ENCODE measurements at regions not wholly inside any gene's neighbourhood (a gene's known extent, or its start where the extent isn't known, plus 50 kb on each side); places are given as distances from the start of the nearest gene placed in this dataset.

GRCh38 chr15:77821959-77822256, 189.2 kb upstream of the LINGO1 start:
- Histone ChIP-seq H3K27me3 (ENCODE audit: control insufficient read depth in 3 of 3, insufficient read depth in 3 of 3, low read length in 2 of 3) (peaks cover 11 to 28% (median 28%) of the 10 kb centered on the region in 3 donors), H3K9me3 (ENCODE audit: control insufficient read depth in 4 of 4, insufficient read depth in 3 of 4, low read length in 3 of 4) (peaks cover 0 to 2% (median 0%) of the 10 kb centered on the region in 4 donors), H3K27ac (ENCODE audit: low read depth in 1 of 2, low read length in 1 of 2) (no peak overlapping the region), H3K36me3 (ENCODE audit: control insufficient read depth in 4 of 4, insufficient read depth in 4 of 4, low read length in 4 of 4) (no peaks in the 10 kb centered on the region), H3K9ac (ENCODE audit: insufficient read depth in 1 of 2, low read length in 2 of 2) (no peak overlapping the region), H3K4me1 (ENCODE audit: control insufficient read depth in 5 of 5, insufficient read depth in 5 of 5, low read length in 5 of 5) (peaks cover 0 to 13% (median 0%) of the 10 kb centered on the region in 5 donors), H3K4me3 (no peak overlapping the region)
- DNase-seq (no peak), ATAC-seq (ENCODE audit: insufficient read depth, low FRiP score) (no peak)
- TF ChIP-seq, protein P1, sequence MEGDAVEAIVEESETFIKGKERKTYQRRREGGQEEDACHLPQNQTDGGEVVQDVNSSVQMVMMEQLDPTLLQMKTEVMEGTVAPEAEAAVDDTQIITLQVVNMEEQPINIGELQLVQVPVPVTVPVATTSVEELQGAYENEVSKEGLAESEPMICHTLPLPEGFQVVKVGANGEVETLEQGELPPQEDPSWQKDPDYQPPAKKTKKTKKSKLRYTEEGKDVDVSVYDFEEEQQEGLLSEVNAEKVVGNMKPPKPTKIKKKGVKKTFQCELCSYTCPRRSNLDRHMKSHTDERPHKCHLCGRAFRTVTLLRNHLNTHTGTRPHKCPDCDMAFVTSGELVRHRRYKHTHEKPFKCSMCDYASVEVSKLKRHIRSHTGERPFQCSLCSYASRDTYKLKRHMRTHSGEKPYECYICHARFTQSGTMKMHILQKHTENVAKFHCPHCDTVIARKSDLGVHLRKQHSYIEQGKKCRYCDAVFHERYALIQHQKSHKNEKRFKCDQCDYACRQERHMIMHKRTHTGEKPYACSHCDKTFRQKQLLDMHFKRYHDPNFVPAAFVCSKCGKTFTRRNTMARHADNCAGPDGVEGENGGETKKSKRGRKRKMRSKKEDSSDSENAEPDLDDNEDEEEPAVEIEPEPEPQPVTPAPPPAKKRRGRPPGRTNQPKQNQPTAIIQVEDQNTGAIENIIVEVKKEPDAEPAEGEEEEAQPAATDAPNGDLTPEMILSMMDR (IDR thresholded peaks at IDR 0.05; ENCODE audit: control extremely low read depth, extremely low read depth): no peak
- 91 to 100% methylated on average over 2 of the region's 2 CpGs for WGBS, 2 donors

- Histone ChIP-seq H3K36me3 (ENCODE audit: control insufficient read depth in 4 of 4, insufficient read depth in 4 of 4, low read length in 4 of 4) (no peaks in the 10 kb centered on the region), H3K4me1 (ENCODE audit: control insufficient read depth in 5 of 5, insufficient read depth in 5 of 5, low read length in 5 of 5) (peaks cover 0 to 13% (median 0%) of the 10 kb centered on the region in 5 donors), H3K4me3 (no peak overlapping the region), H3K9ac (ENCODE audit: insufficient read depth in 1 of 2, low read length in 2 of 2) (no peak overlapping the region), H3K27me3 (ENCODE audit: control insufficient read depth in 3 of 3, insufficient read depth in 3 of 3, low read length in 2 of 3) (peaks cover 13 to 28% (median 28%) of the 10 kb centered on the region in 3 donors), H3K9me3 (ENCODE audit: control insufficient read depth in 4 of 4, insufficient read depth in 3 of 4, low read length in 3 of 4) (peaks cover 0 to 2% (median 0%) of the 10 kb centered on the region in 4 donors), H3K27ac (ENCODE audit: low read depth in 1 of 2, low read length in 1 of 2) (no peak overlapping the region)
- ATAC-seq (ENCODE audit: insufficient read depth, low FRiP score) (no peak), DNase-seq (peak; percentile 76 to 78 (median 77))
- WGBS, 2 donors: 43 to 51% methylated on average over 12 of the region's 12 CpGs
- TF ChIP-seq, protein P1 (IDR thresholded peaks at IDR 0.05; ENCODE audit: control extremely low read depth, extremely low read depth): no peak
These were observed 188.7 kb upstream of the LINGO1 start for GRCh38 chr15:77821188-77821958.

- H3K4me3 ChIP-seq: no peak overlapping the region
- TF ChIP-seq, protein P1 (IDR thresholded peaks at IDR 0.05; ENCODE audit: control extremely low read depth, extremely low read depth): no peak
- H3K4me1 ChIP-seq (ENCODE audit: control insufficient read depth in 5 of 5, insufficient read depth in 5 of 5, low read length in 5 of 5): peaks cover 0 to 13% (median 0%) of the 10 kb centered on the region in 5 donors
- H3K9me3 ChIP-seq (ENCODE audit: control insufficient read depth in 4 of 4, insufficient read depth in 3 of 4, low read length in 3 of 4): peaks cover 0 to 2% (median 0%) of the 10 kb centered on the region in 4 donors
- ATAC-seq (ENCODE audit: insufficient read depth, low FRiP score): no peak
- H3K9ac ChIP-seq (ENCODE audit: insufficient read depth in 1 of 2, low read length in 2 of 2): no peak overlapping the region
- 2% methylated on average over 62 to 89 of the region's 89 CpGs for WGBS, 2 donors
- peaks cover 18 to 28% (median 28%) of the 10 kb centered on the region in 3 donors for H3K27me3 ChIP-seq (ENCODE audit: control insufficient read depth in 3 of 3, insufficient read depth in 3 of 3, low read length in 2 of 3)
- peak in 1 of 3 donors; percentile 41 for DNase-seq
- H3K27ac ChIP-seq (ENCODE audit: low read depth in 1 of 2, low read length in 1 of 2): no peak overlapping the region
- no peaks in the 10 kb centered on the region for H3K36me3 ChIP-seq (ENCODE audit: control insufficient read depth in 4 of 4, insufficient read depth in 4 of 4, low read length in 4 of 4)
These were observed 187.4 kb upstream of the LINGO1 start for GRCh38 chr15:77819851-77820728.
